ENCODE measurements at regions not wholly inside any gene's neighbourhood (a gene's known extent, or its start where the extent isn't known, plus 50 kb on each side); places are given as distances from the start of the nearest gene placed in this dataset.

DNA sequence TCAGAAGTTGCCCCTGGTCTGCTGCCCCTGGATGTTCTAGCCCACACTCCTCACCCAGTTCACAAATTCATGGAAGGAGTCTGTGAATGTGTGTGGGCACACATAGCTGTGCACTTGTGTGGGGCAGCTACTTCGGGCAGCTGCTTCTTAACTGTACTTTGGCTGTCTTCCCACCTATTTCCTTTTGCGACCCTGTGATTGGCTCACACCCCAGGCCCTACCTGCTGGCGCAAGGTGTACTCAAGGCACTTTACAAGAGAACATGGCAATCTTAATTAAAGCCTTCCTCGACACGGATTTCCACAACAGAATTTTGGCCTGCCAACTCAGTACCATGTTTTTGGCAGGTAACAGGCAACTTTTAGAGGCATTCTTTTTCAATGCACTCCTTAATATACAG, 86.5 kb upstream of the CTTNBP2NL start:
- TF ChIP-seq, protein P1, sequence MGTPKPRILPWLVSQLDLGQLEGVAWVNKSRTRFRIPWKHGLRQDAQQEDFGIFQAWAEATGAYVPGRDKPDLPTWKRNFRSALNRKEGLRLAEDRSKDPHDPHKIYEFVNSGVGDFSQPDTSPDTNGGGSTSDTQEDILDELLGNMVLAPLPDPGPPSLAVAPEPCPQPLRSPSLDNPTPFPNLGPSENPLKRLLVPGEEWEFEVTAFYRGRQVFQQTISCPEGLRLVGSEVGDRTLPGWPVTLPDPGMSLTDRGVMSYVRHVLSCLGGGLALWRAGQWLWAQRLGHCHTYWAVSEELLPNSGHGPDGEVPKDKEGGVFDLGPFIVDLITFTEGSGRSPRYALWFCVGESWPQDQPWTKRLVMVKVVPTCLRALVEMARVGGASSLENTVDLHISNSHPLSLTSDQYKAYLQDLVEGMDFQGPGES (IDR thresholded peaks at IDR 0.05): no peak
- TF ChIP-seq POLR2AphosphoS5 (IDR thresholded peaks at IDR 0.05; ENCODE audit: low read length): no peak
- TF ChIP-seq, protein P2, sequence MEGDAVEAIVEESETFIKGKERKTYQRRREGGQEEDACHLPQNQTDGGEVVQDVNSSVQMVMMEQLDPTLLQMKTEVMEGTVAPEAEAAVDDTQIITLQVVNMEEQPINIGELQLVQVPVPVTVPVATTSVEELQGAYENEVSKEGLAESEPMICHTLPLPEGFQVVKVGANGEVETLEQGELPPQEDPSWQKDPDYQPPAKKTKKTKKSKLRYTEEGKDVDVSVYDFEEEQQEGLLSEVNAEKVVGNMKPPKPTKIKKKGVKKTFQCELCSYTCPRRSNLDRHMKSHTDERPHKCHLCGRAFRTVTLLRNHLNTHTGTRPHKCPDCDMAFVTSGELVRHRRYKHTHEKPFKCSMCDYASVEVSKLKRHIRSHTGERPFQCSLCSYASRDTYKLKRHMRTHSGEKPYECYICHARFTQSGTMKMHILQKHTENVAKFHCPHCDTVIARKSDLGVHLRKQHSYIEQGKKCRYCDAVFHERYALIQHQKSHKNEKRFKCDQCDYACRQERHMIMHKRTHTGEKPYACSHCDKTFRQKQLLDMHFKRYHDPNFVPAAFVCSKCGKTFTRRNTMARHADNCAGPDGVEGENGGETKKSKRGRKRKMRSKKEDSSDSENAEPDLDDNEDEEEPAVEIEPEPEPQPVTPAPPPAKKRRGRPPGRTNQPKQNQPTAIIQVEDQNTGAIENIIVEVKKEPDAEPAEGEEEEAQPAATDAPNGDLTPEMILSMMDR (IDR thresholded peaks at IDR 0.05 in 2 of 3, conservative IDR thresholded peaks at IDR 0.05 in 1 of 3; ENCODE audit: control insufficient read depth in 2 of 3, extremely low read depth in 1 of 3, insufficient read depth in 1 of 3, low read depth in 3 of 3, low read length in 3 of 3): no peak
- no peak for TF ChIP-seq CEBPB (IDR thresholded peaks at IDR 0.05; ENCODE audit: borderline replicate concordance in 1 of 2, low read depth in 2 of 2, low read length in 2 of 2)
- TF ChIP-seq KDM1A (IDR thresholded peaks at IDR 0.05; ENCODE audit: borderline replicate concordance): no peak
- no peak for TF ChIP-seq RAD21 (IDR thresholded peaks at IDR 0.05; ENCODE audit: insufficient read depth, low read depth, low read length)
- no peak for TF ChIP-seq CREB1 (IDR thresholded peaks at IDR 0.05; ENCODE audit: low read depth)
- TF ChIP-seq, protein P3, sequence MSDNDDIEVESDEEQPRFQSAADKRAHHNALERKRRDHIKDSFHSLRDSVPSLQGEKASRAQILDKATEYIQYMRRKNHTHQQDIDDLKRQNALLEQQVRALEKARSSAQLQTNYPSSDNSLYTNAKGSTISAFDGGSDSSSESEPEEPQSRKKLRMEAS (IDR thresholded peaks at IDR 0.05; ENCODE audit: low read depth, low read length): no peak
- TF ChIP-seq POLR2A (IDR thresholded peaks at IDR 0.05; ENCODE audit: low read depth, low read length): no peak

All from GM12878 (cell line).